Astrocyte (in vitro differentiated cells and primary cell): ENCODE measurements at regions not wholly inside any gene's neighbourhood (a gene's known extent, or its start where the extent isn't known, plus 50 kb on each side); places are given as distances from the start of the nearest gene placed in this dataset.

Source experiments
- DNase-seq: peaks from one replicate; pipeline ENCODE4 v3.0.0-alpha.2; 2010; ENCODE audit warnings: low read depth
- FAIRE-seq: peaks from 2 replicates; lab custom pipeline; 2011; peaks lifted over from hg19 to GRCh38; lab: Jason Lieb, UNC
- H2AFZ ChIP-seq: 2 replicates; pipeline ENCODE4 v1.6.0; 2012; ENCODE audit warnings: low read depth, low read length, inconsistent platforms
- H3K27ac ChIP-seq: 2 replicates; pipeline ENCODE4 v1.5.1; 2011; ENCODE audit warnings: low read depth, low read length, inconsistent platforms
- H3K27me3 ChIP-seq: 2 replicates; pipeline ENCODE4 v1.6.0; 2011; ENCODE audit warnings: low read length, inconsistent platforms; ENCODE audit not compliant: insufficient read depth
- H3K36me3 ChIP-seq: 2 replicates; pipeline ENCODE4 v1.5.1; 2011; ENCODE audit warnings: low read length, inconsistent platforms; ENCODE audit not compliant: insufficient read depth
- H3K4me1 ChIP-seq: 2 replicates; pipeline ENCODE4 v1.5.1; 2011; ENCODE audit warnings: low read length, inconsistent platforms; ENCODE audit not compliant: insufficient read depth
- H3K4me2 ChIP-seq: 2 replicates; pipeline ENCODE4 v1.6.0; 2012; ENCODE audit warnings: low read length, inconsistent platforms
- H3K4me3 ChIP-seq: 2 replicates; pipeline ENCODE4 v1.5.1; 2011; ENCODE audit warnings: low read depth, mild to moderate bottlenecking, low read length, inconsistent platforms; ENCODE audit not compliant: insufficient read depth
- H3K79me2 ChIP-seq: 2 replicates; pipeline ENCODE4 v1.6.0; 2012; ENCODE audit warnings: mild to moderate bottlenecking, low read length, inconsistent platforms; ENCODE audit not compliant: insufficient read depth
- H3K9ac ChIP-seq: 2 replicates; pipeline ENCODE4 v1.6.0; 2012; ENCODE audit warnings: mild to moderate bottlenecking, low read length, inconsistent platforms
- H3K9me3 ChIP-seq: 2 replicates; pipeline ENCODE4 v1.5.1; 2012; ENCODE audit warnings: low read depth, mild to moderate bottlenecking, low read length, inconsistent platforms; ENCODE audit not compliant: insufficient read depth
- H4K20me1 ChIP-seq: 2 replicates; pipeline ENCODE4 v1.6.0; 2012; ENCODE audit warnings: low read length, inconsistent platforms; ENCODE audit not compliant: insufficient read depth
- H3K27ac Mint-ChIP-seq: one replicate; pipeline ENCODE4 v1.8.0; 2021; ENCODE audit warnings: mild to moderate bottlenecking, mixed read lengths; ENCODE audit not compliant: unreplicated experiment
- H3K27me3 Mint-ChIP-seq: one replicate; pipeline ENCODE4 v1.8.0; 2021; ENCODE audit warnings: low read depth, mixed read lengths; ENCODE audit not compliant: unreplicated experiment
- H3K36me3 Mint-ChIP-seq: one replicate; pipeline ENCODE4 v1.8.0; 2021; ENCODE audit warnings: low read depth, mixed read lengths; ENCODE audit not compliant: unreplicated experiment
- H3K4me1 Mint-ChIP-seq: one replicate; pipeline ENCODE4 v1.8.0; 2021; ENCODE audit warnings: low read depth, mixed read lengths; ENCODE audit not compliant: unreplicated experiment
- H3K4me3 Mint-ChIP-seq: one replicate; pipeline ENCODE4 v1.8.0; 2021; ENCODE audit warnings: mild to moderate bottlenecking, moderate library complexity, mixed read lengths; ENCODE audit not compliant: unreplicated experiment
- H3K9me3 Mint-ChIP-seq: one replicate; pipeline ENCODE4 v1.8.0; 2021; ENCODE audit warnings: mild to moderate bottlenecking, mixed read lengths; ENCODE audit not compliant: unreplicated experiment
- EZH2 ChIP-seq: IDR thresholded peaks from 2 replicates; pipeline ENCODE4 v1.6.1; 2012; ENCODE audit warnings: mild to moderate bottlenecking, low read length, inconsistent platforms; ENCODE audit not compliant: insufficient read depth
- TF ChIP-seq, protein P1 (sequence below): IDR thresholded peaks from 2 replicates; pipeline ENCODE4 v1.5.1; 2011; ENCODE audit warnings: low read depth, mild to moderate bottlenecking, inconsistent platforms, low read length, moderate library complexity; ENCODE audit not compliant: insufficient read depth

- FAIRE-seq (no peak), DNase-seq (no peak)
- no peaks in the 10 kb centered on the region for H3K79me2 ChIP-seq
- no peaks in the 10 kb centered on the region for H4K20me1 ChIP-seq
- H2AFZ ChIP-seq, result peak overlapping the region; percentile 14
- H3K4me3 ChIP-seq, result no peak overlapping the region
- H3K4me3 Mint-ChIP-seq, result no peak overlapping the region
- H3K36me3 Mint-ChIP-seq, result peaks cover 1% of the 10 kb centered on the region
- no peaks in the 10 kb centered on the region for H3K9me3 Mint-ChIP-seq
- H3K9ac ChIP-seq, result no peak overlapping the region
- no peaks in the 10 kb centered on the region for H3K27me3 Mint-ChIP-seq
- H3K27ac ChIP-seq, result no peak overlapping the region
- TF ChIP-seq, protein P1, sequence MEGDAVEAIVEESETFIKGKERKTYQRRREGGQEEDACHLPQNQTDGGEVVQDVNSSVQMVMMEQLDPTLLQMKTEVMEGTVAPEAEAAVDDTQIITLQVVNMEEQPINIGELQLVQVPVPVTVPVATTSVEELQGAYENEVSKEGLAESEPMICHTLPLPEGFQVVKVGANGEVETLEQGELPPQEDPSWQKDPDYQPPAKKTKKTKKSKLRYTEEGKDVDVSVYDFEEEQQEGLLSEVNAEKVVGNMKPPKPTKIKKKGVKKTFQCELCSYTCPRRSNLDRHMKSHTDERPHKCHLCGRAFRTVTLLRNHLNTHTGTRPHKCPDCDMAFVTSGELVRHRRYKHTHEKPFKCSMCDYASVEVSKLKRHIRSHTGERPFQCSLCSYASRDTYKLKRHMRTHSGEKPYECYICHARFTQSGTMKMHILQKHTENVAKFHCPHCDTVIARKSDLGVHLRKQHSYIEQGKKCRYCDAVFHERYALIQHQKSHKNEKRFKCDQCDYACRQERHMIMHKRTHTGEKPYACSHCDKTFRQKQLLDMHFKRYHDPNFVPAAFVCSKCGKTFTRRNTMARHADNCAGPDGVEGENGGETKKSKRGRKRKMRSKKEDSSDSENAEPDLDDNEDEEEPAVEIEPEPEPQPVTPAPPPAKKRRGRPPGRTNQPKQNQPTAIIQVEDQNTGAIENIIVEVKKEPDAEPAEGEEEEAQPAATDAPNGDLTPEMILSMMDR, result no peak
- no peak for TF ChIP-seq EZH2
- no peak overlapping the region for H3K27ac Mint-ChIP-seq
- peaks cover 6% of the 10 kb centered on the region for H3K27me3 ChIP-seq
- no peaks in the 10 kb centered on the region for H3K9me3 ChIP-seq
- H3K4me2 ChIP-seq, result peak overlapping the region; percentile 54
- H3K36me3 ChIP-seq, result no peaks in the 10 kb centered on the region
- peaks cover 13% of the 10 kb centered on the region for H3K4me1 ChIP-seq
- H3K4me1 Mint-ChIP-seq, result peaks cover 21% of the 10 kb centered on the region
Measured at GRCh38 chr12:94717108-94717507, 66.8 kb upstream of the TMCC3 start.

DNA sequence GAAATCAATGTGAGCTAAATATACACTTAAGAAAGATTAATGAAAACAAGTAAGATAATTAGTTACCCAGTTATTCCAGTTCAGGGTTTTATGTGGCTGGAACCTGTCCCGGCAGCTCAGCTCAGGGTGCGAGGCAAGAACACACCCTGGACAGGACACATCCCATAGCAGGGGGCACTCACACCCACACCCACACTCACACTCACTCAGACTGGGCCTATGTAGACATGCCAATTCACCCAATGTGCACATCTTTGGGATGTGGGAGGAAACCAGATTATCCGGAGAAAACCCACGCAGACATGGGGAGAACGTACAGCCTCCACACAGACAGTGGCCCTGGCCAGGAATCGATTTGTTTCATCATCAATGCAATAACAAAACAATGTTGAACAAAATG is 66.0 kb upstream of the TMCC3 start:
- Mint-ChIP-seq H3K36me3 (peaks cover 1% of the 10 kb centered on the region), H3K9me3 (no peaks in the 10 kb centered on the region), H3K27me3 (no peaks in the 10 kb centered on the region), H3K27ac (no peak overlapping the region), H3K4me1 (peaks cover 16% of the 10 kb centered on the region), H3K4me3 (no peak overlapping the region)
- Histone ChIP-seq H3K4me3 (no peak overlapping the region), H2AFZ (no peak overlapping the region), H3K9me3 (no peaks in the 10 kb centered on the region), H3K4me2 (peak overlapping the region; percentile 54), H4K20me1 (no peaks in the 10 kb centered on the region), H3K9ac (no peak overlapping the region), H3K36me3 (no peaks in the 10 kb centered on the region), H3K4me1 (peaks cover 13% of the 10 kb centered on the region), H3K79me2 (no peaks in the 10 kb centered on the region), H3K27ac (no peak overlapping the region), H3K27me3 (peaks cover 6% of the 10 kb centered on the region)
- FAIRE-seq (no peak), DNase-seq (no peak)
- TF ChIP-seq, protein P1, result no peak
- no peak for TF ChIP-seq EZH2

DNA sequence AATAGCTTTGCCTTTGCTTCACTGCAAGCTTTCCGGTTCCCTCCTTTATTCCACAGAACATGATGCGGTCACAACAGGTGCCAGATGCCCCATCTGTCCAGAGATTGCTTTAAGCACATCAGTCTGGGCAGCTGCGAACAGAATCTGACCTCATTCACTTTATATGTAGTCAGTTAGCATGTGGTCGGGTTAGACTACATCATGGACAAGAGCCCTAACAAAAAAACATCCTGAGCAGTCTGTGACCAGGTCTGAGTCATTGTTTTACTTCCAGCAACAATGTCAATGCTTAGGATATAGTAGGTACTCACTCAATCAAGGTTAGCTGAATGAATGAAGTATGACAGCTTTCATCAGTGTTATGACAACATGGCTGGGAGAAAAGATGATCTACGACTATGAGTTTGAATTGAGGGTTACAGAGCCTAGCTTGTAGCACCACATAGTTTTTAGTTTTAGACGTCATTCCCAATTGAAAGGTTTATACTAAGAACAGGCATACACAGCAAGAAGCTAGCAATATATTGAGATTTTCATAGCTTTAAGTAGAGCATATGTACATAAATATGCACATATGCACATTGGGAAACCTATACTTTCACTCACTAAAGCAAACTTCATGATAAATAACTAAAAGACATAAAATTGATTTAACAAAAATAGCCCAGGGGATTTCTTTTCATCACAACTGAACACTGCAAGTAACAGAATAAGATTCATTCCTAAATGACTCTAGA is 64.2 kb upstream of the TMCC3 start:
- Histone ChIP-seq H2AFZ (no peak overlapping the region), H3K27ac (no peak overlapping the region), H3K9ac (no peak overlapping the region), H3K79me2 (no peaks in the 10 kb centered on the region), H4K20me1 (no peaks in the 10 kb centered on the region), H3K4me2 (peak overlapping the region; percentile 13), H3K4me1 (peaks cover 13% of the 10 kb centered on the region), H3K9me3 (no peaks in the 10 kb centered on the region), H3K4me3 (no peak overlapping the region), H3K27me3 (peaks cover 6% of the 10 kb centered on the region), H3K36me3 (no peaks in the 10 kb centered on the region)
- Mint-ChIP-seq H3K4me3 (no peak overlapping the region), H3K9me3 (no peaks in the 10 kb centered on the region), H3K36me3 (peaks cover 1% of the 10 kb centered on the region), H3K4me1 (peaks cover 14% of the 10 kb centered on the region), H3K27ac (peak overlapping the region; percentile 53), H3K27me3 (no peaks in the 10 kb centered on the region)
- FAIRE-seq, result no peak
- DNase-seq, result peak; percentile 87
- TF ChIP-seq EZH2, result no peak
- TF ChIP-seq, protein P1, result no peak
